ENCODE measurements at regions not wholly inside any gene's neighbourhood (a gene's known extent, or its start where the extent isn't known, plus 50 kb on each side); places are given as distances from the start of the nearest gene placed in this dataset.

DNA sequence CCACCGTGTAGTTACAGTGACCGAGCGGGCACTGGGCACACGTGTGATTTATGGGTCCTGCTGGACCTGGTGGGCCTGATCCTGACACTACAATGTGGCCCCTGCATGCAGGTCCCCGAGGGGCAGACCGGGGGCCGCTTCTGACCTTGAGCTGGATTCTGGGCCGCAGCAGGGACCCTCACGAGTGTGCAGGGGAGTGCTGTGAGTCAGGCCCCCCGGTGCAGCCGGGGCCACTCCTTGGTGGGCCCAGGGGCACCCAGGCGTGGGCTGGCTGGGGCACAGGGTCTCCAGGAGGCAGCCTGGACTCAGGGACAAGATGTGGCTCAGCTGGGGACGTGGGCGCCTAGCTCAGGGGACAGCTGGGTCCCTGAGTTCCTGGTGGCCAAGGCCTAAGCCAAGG lies 77.5 kb upstream of the TTC34 start:
- TF ChIP-seq, protein P1, sequence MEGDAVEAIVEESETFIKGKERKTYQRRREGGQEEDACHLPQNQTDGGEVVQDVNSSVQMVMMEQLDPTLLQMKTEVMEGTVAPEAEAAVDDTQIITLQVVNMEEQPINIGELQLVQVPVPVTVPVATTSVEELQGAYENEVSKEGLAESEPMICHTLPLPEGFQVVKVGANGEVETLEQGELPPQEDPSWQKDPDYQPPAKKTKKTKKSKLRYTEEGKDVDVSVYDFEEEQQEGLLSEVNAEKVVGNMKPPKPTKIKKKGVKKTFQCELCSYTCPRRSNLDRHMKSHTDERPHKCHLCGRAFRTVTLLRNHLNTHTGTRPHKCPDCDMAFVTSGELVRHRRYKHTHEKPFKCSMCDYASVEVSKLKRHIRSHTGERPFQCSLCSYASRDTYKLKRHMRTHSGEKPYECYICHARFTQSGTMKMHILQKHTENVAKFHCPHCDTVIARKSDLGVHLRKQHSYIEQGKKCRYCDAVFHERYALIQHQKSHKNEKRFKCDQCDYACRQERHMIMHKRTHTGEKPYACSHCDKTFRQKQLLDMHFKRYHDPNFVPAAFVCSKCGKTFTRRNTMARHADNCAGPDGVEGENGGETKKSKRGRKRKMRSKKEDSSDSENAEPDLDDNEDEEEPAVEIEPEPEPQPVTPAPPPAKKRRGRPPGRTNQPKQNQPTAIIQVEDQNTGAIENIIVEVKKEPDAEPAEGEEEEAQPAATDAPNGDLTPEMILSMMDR (IDR thresholded peaks at IDR 0.05; ENCODE audit: insufficient read depth, low read length, poor library complexity, severe bottlenecking), result no peak
- TF ChIP-seq EZH2phosphoT487 (conservative IDR thresholded peaks at IDR 0.05; ENCODE audit: low read length), result no peak

All from SU-DHL-6 (cell line).